RWPE1 (cell line): ENCODE measurements at regions not wholly inside any gene's neighbourhood (a gene's known extent, or its start where the extent isn't known, plus 50 kb on each side); places are given as distances from the start of the nearest gene placed in this dataset.
"Not testable (repeated sequence)": the region's sequence is repeated elsewhere in the genome, so short reads cannot be mapped to it uniquely, and the experiment has no call there.

Experiments
- CTCF ChIA-PET: fragments of 350-600 bp; sonication (Branson Sonifier 250); formaldehyde crosslinking; extraction: SDS; loops from one replicate; lab custom pipeline; 2021; lab: Yijun Ruan, JAX
- POLR2A ChIA-PET: fragments of 400-600 bp; formaldehyde crosslinking; extraction: SDS; loops from one replicate; lab custom pipeline; 2020; ENCODE audit warnings: antibody characterized with exemption; ENCODE audit not compliant: low non-redundant PET; lab: Yijun Ruan, JAX
- DNase-seq: peaks from one replicate; pipeline ENCODE4 v3.0.0; 2012; ENCODE audit warnings: low spot score
- H3K27ac ChIP-seq: fragments of 450-650 bp; 2 replicates; pipeline ENCODE4 v1.5.1; 2017
- TF ChIP-seq, protein P1 (sequence below): fragments of 450-650 bp; conservative IDR thresholded peaks from 2 replicates; pipeline ENCODE4 v1.5.1; 2017; ENCODE audit warnings: low read depth, mild to moderate bottlenecking

DNA sequence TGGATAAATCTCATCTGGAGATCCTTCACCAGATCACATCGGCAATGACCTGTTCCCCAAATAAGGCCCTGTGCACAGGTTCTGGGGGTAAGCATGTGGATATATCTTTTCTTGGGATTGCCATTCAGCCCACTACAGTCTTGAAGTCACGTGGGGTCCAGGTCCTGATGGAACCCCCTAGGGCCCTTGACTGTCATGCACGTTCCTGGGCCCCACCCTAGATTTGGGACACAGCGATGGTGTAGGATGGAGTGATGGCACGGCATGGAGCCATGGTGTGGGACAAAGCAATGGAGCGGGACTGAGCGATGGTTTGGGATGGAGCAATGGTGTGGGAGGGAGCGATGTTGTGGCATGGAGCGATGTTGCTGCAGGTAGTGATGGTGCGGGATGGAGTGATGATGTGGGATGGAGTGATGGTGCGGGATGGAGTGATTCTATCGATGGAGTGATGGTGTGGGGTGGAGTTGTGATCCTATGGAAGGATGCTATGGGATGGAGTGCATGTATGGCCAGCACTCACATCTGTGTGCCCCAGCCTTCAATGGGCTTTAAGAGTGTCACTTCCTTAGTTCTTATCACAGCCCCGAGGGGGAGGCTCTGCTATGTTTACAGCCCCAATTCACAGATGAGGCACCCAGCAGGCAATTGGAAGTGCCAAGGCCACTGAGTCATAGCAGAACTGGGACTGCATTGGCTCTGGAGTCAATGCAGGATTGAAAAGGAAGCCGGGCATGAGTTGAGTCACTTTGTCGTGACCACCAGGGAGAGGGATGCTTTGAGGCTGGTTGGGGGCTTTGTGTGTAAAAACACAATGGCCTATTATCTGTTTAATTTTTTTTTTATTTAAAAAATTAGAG lies 97.0 kb upstream of the C1orf174 start:
- POLR2A ChIA-PET: no interaction called here
- TF ChIP-seq, protein P1, sequence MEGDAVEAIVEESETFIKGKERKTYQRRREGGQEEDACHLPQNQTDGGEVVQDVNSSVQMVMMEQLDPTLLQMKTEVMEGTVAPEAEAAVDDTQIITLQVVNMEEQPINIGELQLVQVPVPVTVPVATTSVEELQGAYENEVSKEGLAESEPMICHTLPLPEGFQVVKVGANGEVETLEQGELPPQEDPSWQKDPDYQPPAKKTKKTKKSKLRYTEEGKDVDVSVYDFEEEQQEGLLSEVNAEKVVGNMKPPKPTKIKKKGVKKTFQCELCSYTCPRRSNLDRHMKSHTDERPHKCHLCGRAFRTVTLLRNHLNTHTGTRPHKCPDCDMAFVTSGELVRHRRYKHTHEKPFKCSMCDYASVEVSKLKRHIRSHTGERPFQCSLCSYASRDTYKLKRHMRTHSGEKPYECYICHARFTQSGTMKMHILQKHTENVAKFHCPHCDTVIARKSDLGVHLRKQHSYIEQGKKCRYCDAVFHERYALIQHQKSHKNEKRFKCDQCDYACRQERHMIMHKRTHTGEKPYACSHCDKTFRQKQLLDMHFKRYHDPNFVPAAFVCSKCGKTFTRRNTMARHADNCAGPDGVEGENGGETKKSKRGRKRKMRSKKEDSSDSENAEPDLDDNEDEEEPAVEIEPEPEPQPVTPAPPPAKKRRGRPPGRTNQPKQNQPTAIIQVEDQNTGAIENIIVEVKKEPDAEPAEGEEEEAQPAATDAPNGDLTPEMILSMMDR: no peak
- H3K27ac ChIP-seq: no peak overlapping the region
- no peak for DNase-seq
- CTCF ChIA-PET: interaction anchor here (0.6 kb wide), 1 partner anchor 66 kb away, joined by 3 read pairs; no protein-coding TSS in a partner anchor

DNA sequence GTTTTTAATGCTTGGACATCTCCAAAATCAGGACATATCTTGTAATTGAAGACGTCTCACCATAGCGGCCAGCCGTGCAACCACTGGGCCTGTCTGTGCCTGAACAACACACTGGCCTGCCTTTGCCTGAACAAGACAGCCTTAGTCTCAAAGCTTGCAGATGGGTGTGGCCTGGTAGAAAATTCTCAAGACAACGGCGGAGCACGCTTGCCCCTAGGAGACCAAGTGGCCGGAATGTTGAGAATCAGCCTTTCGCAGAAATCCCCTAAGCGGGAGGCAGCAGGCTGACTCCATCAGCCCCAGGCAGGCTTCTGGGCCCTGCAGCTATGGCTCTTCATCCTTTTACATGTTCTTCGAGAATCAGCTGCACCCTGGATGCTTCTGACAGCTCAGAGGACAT lies 98.0 kb upstream of the C1orf174 start:
- H3K27ac ChIP-seq: no peak overlapping the region
- ChIA-PET CTCF (interaction anchor here (0.6 to 0.7 kb wide), 2 partner anchors 18 to 1012 kb away, joined by 3 to 4 read pairs; no protein-coding TSS in a partner anchor), POLR2A (no interaction called here)

DNA sequence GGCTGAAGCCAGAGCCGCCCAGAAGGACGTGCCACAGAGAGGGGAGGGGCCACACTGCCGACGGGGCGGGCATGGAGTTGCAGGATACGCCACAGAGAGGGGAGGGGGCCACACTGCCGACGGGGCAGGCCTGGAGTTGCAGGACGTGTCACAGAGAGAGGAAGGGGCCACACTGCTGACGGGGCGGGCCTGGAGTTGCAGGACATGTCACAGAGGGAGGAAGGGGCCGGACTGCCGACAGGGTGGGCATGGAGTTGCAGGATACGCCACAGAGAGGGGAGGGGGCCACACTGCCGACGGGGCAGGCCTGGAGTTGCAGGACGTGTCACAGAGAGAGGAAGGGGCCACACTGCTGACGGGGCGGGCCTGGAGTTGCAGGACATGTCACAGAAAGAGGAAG lies 99.4 kb upstream of the C1orf174 start:
- CTCF ChIA-PET, DNase-seq, H3K27ac ChIP-seq, POLR2A ChIA-PET: not testable (repeated sequence)

More for the DNA sequence above, 98.0 kb upstream of the C1orf174 start:
- TF ChIP-seq, protein P1: no peak
- DNase-seq: no peak

DNA sequence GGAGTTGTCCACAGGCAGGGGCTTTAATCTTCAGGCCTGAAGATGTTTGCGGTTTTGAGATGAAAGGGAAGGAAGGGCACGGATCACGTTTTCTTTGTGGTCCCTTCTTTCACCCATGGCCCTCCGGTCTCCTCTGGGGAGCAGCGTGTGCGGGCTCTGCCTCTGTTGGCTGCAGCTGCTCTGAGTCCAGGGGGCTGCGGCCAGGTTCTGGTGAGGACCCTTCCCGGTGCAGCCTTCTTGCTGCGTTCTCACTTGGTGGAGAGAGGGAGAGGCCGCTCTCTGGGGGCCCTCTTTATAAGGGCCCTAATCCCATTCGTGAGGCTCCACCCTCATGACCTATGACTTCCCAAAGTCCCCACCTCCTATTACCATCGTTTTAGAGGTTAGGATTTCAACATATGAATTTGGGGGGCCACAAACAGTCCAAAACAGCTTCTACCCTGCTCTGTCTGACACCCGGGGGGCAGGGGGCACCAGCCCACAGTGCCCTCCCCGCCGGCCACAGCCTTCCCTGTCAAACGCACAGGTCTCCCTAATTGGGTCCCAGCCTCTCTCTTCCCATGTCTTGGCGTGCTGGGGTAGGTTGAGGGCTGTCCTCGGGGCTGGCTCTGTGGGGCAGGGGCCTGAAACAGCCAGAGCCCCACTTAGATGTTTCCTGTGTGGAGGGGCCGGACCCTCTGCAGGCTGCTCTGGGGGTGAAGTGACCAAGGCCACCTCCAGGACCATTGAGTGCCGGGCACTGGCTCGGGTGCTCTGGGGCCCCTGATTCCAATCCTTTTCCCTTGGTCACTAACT lies 100.1 kb upstream of the C1orf174 start:
- TF ChIP-seq, protein P1: no peak
- no peak for DNase-seq
- ChIA-PET CTCF (no interaction called here), POLR2A (no interaction called here)
- no peak overlapping the region for H3K27ac ChIP-seq

DNA sequence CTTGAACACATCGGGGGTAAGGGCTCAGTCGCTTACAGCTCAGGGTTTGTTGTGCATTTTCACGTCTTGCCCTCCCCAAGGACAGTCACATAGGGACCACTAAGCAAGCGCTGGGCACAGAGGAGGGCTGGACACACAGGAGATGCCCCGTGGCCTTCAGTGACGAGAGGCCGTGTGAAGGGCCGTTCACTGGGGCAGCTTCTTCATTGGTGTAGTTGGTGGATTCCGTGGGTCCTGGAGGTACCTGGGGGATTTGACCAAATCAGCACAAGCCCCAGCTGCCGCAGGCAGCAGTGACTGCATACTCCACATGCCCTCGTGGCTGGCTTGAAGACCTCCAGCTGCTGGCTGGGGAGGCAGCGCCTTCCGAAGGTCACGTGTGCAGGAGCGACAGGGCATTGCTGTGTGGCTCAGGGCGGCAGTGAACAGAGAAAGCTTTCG lies 100.8 kb upstream of the C1orf174 start:
- TF ChIP-seq, protein P1: no peak
- ChIA-PET CTCF (no interaction called here), POLR2A (no interaction called here)
- DNase-seq: no peak
- H3K27ac ChIP-seq: no peak overlapping the region

DNA sequence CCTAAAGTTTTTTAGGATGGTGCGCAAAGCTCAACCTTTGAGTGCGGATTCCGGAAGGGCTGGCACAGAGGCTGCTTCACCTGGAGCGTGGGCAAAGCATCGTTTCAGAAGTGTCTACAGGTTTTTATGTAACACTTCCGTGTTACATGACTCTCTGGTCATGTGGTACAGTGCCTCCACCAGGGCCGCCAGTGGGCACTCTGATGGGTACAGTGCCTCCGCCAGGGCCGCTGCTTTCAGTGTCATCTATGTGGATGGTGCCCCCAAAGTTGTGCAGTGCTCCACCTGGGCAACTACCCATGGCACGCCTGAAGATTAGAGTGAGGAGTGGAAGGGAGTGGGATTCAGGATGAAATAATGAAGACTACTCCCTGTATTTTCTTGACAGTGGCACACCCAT lies 101.4 kb upstream of the C1orf174 start:
- no peak overlapping the region for H3K27ac ChIP-seq
- DNase-seq: no peak
- ChIA-PET CTCF (no interaction called here), POLR2A (no interaction called here)
- TF ChIP-seq, protein P1: no peak
